Gastrocnemius medialis (tissue), 4 donors: ENCODE measurements at regions not wholly inside any gene's neighbourhood (a gene's known extent, or its start where the extent isn't known, plus 50 kb on each side); places are given as distances from the start of the nearest gene placed in this dataset.

Experiments used
- CTCF ChIP-seq, 5 experiments: fragments of 450-650 bp in 3 of 5; fragments of 200-600 bp in 2 of 5; sonication (generic) in 2 of 5; IDR thresholded peaks in 4 of 5; conservative IDR thresholded peaks in 1 of 5; 1 replicate in 4 of 5; 2 replicates in 1 of 5; pipeline ENCODE4 v1.5.1; 2016 to 2019; ENCODE audit warnings: antibody characterized with exemption in 5 of 5, mild to moderate bottlenecking in 3 of 5, moderate library complexity in 3 of 5
- POLR2A ChIP-seq, 2 donors: fragments of 450-650 bp; IDR thresholded peaks; one replicate each; pipeline ENCODE4 v1.6.1; 2017; ENCODE audit warnings: antibody characterized with exemption in 2 of 2, mild to moderate bottlenecking in 2 of 2, moderate library complexity in 2 of 2

GRCh38 chr6:145323646-145324045 lies 411.7 kb downstream of the EPM2A start:
- TF ChIP-seq CTCF (IDR thresholded peaks at IDR 0.05 in 4 of 5, conservative IDR thresholded peaks at IDR 0.05 in 1 of 5) (no peak), POLR2A (IDR thresholded peaks at IDR 0.05) (no peak)
